IPS-NIHi7 (cell line): ENCODE measurements at regions not wholly inside any gene's neighbourhood (a gene's known extent, or its start where the extent isn't known, plus 50 kb on each side); places are given as distances from the start of the nearest gene placed in this dataset.

Experiments used
- DNase-seq: peaks from one replicate; pipeline ENCODE4 v3.0.0; 2012; ENCODE audit warnings: mixed read lengths; ENCODE audit errors: extremely low spot score

DNA sequence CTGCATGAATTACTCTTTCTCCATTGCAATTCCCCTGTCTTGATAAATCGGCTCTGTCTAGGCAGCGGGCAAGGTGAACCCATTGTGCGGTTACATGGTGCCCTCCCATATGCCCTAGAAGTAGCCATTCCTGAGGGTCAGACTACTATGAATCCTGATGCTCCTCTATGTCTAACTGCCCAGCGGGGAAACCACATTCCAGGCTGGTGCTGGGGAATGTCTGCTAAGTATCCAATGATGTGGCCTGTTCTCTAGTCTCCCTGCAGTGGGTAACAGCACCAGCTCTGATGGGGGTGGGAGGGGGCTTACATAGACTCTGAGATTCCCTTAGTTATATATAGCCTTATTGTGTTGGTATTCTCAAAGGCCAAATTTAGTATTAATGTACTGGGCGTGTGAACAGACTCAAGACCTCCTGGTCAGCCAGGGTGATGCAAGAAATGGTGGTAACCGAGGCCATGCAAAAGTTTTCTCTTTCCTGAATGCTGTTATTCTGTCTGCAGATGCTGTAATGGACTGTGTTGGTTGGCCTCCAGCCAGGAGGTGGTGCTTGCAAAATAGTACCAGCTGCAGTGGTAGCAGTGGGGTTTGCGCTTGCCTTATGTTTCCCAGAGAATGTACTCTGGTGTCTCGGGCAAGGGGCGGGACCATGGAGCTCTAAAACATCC, 564.8 kb upstream of the SLITRK1 start:
- DNase-seq = no peak

DNA sequence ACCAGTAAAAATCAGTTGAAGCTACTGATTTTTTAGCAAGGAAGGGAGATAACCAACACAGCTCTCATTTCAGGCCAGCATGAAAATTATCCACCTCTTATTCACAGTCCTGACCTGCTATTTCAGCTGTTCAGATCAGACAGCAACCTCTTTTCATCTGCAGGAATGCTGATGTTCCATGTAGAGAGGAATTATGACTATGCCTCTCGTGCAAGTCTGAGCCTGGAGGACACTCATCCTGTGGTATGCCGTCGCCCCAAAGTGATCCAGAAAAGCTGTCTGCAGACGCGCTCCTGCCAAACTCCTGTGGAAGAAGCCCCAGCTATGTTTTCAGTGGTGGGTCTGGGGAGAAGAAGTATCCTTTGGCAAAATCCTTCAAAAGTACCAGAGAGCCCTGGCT, 563.5 kb upstream of the SLITRK1 start:
- no peak for DNase-seq

DNA sequence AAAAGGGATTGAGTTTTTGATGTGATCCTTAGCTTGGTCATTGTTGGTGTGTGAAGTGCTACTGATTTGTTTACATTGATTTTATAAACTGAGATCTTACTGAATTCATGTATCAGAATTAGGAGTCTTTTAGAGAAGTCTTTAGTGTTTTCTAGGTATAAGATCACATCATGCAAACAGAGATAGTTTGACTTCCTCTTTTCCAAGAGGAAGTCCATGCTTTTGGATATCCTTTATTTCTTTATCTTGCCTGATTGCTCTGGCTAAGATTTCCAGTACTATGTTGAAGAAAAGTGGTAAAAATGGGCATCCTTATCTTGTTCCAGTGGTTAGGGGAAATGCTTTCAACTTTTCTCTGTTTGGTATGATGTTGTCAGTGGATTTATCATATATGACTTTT, 561.2 kb upstream of the SLITRK1 start:
- DNase-seq = no peak

DNA sequence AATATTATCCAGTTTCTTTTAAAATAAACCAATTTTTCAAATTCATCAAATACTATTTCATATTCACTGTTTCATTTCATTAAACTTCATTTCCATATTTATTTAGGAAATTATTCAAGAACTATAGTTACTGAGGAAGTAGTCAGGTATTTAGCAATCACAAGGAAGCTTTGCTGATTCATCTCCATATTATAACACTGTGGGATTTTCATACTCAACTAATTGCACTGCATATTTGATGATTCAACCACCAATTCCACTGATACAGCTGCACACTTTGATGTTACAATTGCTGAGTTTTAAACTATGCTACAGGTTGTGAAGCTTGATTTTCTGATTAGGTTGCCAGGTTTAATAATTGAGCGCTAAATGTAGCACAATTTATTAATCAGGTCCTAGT, 556.8 kb upstream of the SLITRK1 start:
- DNase-seq = no peak

DNA sequence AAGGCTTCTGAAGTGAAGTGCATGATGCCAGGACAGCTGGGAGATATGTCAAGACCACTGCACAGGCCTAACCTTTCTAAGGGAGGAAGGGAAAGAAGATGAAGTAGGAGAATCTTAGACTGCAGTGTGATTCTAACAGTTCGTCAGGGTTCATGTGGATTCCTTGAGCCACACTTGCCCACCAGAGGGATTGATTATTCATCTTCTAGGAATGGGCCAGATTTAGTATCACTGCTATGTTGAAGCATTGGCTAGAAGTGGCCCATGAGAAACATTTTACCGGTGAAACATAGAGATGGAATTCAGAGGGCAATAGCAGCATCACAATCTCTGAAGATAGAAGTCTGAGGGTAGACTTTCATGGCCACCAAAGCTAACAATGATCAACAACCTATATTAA, 550.8 kb upstream of the SLITRK1 start:
- DNase-seq = no peak

DNA sequence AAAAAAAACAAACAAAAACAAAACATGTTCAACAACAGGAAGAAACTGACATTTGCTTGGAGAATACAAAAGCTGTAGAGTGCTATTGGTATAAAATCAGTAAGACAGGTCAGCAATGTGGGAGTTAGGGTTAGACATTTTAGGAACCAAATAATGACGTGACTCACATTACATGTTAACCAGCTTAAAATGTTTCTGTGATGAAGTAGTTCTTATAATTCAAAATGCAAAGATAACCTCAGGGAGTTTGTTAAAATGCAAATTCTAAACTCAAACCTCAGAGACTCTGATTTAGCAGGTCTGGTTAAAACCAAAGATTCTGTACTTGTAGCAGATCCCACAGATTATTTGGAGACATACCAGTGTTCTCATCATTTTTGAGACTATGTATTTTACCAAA, 549.4 kb upstream of the SLITRK1 start:
- no peak for DNase-seq

DNA sequence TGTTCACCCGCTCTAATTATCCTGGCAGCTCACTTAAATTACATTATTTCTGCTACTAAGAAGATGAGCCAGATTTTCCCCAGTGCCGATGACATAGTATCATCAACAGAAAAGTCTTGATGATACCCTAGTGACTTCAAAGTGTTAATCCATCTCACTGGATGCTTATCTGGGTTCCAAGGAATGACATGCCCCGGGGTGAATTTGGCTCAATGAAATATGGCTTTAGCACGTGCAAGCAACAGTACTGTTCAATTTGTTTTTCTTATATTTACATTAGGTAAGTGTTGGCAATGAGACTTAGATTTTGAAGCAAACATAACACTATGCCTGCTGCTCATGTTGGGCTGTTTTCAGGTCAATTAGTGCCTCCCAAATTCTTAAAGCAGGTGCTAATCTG, 548.2 kb upstream of the SLITRK1 start:
- DNase-seq = no peak

DNA sequence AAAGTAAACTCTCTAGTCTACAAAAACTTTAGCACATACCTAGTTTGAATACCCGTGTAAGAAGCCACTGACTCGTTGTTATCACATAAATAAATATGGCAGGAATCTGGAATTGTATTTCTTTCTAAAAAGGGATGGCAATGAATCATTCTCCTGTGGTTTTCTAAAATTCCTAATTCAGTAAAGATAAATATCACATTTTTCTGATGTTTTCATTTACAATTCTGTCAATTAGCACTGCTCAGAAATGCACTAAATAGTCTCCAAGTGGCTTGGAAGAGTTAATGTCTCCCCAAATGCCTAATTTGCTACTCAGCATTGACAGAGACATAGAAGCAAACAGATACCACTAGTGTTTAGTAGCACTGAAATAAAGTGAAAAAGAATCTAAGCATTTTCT, 547.7 kb upstream of the SLITRK1 start:
- no peak for DNase-seq

DNA sequence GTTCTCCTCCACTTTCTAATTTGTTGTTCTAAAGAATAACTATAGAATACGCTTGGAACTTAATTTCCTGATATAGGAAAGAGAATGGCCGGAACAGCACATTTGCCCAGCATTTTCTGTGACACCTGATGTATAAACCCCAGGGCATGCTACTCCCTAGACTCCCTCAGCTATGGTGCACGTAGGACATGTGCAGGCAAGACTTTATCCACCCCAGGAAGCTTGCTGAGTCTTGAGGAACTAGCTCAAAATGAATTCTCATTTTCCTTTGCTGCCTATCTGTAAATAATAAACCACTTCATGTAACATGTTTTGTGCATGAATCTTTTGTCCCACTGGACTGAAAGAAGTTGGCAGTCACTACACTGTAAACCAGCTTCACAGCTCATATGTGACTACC, 535.8 kb upstream of the SLITRK1 start:
- no peak for DNase-seq

DNA sequence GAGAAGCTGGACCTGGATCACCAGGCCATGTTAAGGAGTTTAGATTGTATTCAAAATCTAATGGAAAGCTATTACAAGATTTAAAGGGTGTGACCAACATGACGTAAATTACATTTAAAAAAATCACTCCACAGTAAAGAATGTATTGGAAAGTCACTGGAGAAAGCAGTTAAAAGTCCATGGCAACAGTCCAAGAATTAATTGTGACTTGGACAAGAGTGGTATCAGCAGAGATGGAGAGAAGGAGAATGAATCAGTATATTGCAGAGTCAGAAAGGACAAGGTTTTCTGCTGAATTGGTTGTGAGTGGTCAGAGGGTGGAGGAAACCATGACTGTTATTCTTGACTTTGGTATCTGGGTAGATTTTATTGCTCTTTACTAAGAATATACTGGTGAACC, 535.1 kb upstream of the SLITRK1 start:
- no peak for DNase-seq

DNA sequence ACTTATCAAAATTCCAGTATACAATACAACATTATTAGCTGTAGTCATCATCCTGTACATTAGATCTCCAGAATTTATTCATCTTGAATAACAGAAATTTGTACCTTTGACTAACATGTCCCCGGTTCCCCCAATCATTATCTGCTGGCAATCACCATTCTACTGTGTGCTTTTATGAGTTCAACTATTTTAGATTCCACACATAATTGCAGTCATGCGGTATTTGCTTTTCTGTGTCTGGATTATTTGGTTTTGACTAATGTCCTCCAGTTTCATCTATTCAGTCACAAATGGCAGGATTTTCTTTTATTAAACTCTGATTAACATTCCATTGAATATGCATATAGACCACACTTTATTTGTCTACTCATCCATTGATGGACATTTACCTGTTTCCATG, 530.7 kb upstream of the SLITRK1 start:
- DNase-seq = no peak

DNA sequence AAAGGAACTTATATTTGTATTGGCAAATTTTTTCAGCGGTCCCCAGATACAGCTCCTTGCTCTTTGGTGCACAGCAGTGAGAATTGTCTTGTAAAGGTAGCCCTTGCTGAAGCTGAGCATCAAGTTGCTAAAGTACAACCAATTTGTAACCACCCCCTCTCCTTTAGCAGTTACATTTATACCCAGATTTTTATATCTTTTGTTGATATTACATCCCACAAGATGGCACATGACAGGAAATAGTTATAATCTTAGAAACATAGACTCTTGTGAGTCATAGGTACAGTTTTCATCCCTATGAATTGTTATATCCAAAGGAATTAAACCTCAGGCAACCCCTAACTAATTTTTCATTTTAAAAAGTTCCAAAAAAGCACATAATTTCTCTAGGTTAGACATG, 523.0 kb upstream of the SLITRK1 start:
- no peak for DNase-seq

DNA sequence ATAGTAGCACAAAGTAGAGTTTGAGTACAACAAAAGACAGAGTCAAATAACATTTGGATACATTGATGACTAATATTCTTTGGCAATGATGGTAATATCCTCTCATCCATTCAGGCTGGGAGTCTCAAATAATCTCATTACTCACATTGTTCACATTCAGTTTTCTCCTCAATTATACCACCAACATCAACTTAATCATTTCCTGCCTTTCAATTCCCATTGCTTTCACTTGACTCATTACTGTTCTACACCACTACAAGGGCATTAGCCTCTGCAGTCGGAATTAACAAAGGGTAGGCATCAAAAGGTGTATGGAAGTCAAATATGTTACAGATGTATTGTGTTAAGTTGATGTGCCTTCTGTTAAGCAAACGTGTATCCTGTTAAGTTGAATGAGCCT, 518.4 kb upstream of the SLITRK1 start:
- DNase-seq = no peak

DNA sequence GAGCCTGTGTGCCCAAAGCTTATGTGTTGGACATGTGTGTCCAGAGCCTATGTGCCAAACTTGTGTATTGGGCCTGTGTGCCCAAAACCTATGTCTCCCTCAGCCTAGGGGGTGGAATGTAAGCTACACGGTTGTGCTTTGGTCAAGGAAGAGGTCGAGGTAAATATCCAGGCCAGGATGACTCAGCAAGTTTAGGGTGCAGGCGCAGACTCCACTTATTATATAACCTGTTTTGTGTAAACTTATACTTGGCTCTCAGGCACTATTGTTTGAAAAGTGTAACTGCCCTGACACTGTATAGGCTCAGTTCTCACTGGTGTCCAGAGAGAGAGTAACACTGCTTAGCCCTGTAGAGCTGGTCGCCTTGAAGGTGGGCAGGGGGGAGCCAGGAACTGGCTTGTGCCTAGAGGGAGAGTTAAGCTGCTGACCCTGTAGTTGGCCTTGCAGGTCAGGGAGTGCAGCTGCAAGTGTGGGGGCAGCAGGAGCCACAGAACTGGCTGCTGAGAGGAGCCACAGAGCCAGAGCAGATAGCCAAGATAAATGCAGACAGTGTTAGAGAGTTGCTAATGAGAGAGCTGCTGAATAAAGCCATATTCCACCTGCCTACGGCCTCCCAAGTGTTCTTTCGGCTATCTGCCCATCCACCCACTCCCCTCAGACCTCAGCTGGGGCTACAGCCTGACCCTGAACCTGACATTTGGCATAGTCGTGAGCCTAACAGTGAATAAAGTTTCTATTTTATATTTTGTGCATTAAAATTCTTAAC, 517.2 kb upstream of the SLITRK1 start:
- DNase-seq = no peak

DNA sequence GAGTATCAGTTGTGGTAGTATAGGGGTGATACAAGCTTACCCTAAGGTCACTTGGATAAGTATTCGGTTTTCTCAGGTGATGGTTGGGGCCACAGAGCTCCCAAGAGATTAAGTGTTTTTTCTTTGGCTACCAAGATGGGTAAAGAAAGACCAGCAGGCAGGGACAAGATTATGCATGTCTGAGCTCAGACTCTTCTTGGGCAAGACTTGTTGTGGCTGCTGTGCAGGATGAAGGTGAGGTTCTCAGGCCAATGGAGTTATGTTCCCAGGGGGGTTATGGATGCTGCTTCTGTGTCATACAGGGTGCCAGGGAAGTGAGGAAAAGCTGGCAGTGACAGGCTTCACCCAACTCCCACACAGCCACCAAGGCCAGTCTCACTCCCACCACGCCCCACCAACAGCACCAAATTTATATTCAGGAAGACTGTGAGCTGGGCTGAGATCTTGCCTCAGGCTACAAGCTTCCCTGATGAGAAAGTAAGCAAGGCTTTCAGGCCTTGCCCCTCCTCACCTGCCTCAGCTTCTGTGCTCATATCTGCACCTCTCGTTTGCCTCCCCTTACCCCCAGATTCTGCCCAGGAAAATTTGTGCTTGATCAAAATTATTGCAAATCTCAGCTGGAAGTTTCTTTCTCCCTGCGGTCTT, 511.8 kb upstream of the SLITRK1 start:
- no peak for DNase-seq

DNA sequence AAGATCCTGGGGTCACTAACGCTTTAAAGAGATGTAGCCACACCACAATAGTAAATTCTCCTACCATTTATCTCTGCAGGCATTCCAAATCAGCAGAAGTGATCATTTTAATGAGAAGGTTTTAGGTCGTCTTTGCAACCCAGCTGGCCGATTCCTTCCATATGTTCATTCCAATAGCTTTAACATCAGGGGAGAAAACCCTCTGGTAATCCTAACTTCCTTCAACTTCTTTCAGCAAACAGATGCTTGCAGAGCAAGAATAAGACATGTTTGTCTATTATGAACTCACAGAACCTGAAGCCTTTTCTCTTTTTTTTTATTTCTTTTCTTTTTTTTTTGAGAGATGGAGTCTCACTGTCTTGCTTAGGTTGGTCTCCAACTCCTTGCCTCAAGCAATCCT, 498.6 kb upstream of the SLITRK1 start:
- no peak for DNase-seq

DNA sequence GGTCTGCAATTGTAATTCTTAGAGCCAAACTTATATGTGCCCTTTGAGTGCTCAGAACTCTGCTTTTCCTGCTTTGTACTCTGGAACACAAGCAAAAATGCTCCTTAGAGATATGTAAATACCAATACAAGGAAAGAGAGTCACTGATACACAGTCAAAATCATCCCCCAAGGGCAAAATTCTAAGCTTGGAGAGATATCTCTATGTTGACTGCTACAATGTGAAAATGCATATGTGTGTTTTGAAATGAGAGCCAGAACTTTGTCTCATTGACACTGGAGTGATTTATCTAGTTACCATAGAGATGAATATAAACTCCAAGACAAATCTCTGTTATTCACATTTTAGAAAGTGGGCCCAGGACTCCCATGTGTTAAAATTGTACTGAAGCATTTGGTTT, 494.8 kb upstream of the SLITRK1 start:
- DNase-seq = no peak

DNA sequence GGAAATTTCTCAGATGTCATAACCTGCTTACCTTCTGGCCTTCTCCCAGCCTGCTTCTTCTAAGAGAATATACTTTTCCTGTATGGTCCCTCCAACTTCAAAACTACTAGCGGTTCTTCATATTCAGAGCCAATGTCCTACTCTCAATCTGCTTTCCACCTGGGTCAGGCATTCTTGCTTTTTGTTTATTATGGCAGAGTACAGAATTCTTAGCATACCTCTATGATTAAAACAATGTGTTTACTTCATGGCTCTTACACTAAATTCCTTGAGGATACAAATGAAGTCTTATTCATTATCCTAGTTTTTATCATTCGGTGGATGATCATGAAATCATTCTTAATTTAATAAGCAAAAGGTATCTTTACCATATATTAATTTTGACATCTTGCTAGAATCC, 484.2 kb upstream of the SLITRK1 start:
- DNase-seq = no peak

DNA sequence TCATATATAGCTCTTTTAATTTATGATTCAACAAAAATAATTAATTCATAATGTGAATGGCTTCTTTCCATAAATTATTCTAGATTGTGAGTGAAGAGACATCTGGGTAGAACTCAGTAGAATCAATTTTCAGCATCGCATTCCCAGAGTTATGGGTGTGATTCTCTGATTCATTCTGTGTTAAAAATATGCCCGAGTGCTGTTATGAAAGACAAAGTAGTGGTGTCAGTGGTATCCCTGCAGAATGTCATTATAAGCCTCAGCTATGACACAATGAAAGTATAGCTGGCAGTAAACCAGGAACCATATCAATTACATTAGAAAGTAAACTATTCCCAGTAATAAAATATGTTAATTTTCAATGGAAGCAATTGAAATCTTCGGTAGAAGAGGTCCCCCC, 480.5 kb upstream of the SLITRK1 start:
- no peak for DNase-seq

DNA sequence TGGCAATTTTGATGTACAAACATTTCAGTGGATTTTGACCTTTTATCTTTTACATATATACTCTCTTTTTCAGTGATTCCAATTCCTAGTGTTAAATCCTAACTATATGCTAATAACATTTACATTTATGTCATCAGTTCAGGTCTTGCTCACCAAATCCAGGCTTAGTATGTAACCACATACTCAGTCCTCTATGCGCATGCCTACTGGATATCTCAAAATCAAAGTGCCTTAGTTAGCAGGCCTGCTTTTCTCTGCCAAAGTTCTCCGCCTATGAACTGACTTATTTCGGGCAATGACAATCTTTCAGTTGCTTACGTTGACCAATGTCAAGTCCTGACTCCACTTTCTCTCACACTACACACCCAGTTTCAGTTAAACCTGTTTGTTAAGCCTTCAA, 478.5 kb upstream of the SLITRK1 start:
- DNase-seq = no peak

DNA sequence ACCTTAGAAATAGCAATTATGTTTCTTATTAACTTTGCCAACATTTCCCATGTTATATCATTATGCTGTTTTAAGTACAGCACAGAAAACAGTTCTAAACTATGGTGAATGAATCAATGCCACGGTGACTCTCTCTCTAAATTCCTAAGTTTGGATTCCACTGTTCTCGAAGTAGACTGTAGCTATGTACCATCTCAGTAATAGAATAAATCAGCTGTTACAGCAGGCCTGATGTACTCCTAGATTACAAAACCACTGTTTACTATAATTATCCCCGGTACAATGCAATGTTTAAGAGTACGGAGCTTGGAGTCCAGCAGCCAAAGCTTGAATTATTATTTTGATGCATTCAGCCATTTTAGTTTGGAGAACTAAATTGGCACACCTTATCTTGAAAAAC, 476.3 kb upstream of the SLITRK1 start:
- DNase-seq = no peak

DNA sequence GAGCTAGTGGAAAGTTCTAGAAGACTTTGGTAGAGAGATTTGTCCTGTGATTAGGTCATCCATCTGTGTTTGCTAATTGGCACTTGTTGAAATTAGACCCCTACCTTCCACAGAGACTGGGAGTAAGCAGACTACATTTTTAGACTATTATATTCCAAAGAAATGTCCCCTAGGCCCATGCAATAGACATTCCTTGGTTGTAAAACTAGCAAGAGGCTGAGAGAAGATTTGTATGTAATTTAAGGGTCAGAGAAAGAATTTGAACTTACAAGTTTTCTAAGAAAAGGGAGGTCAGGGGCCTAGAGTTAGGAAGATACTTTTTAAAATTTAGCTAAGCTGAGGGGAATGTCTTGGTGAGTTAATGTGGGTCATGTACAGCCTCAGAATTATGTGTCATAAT, 470.7 kb upstream of the SLITRK1 start:
- no peak for DNase-seq

DNA sequence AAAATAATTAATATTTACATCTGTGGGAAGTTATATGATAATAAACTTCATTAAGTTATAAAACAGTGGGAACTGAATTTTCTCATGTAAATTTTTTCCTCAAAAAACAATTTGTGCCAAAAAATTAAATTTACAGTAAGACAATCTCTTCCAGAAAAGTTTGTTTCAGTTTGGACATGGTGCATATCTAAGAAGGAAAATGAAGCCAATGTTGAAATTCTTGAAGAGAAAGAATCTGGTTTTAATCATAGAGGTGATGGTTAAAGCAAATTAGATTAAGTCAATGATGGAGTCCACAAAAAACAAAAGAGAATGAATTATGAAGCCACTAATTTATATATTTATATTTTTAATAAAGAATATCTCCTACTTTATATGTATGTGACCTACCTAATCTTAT, 457.2 kb upstream of the SLITRK1 start:
- no peak for DNase-seq
